Heart right ventricle (tissue), 16 donors: ENCODE measurements at regions not wholly inside any gene's neighbourhood (a gene's known extent, or its start where the extent isn't known, plus 50 kb on each side); places are given as distances from the start of the nearest gene placed in this dataset.
"Not testable (repeated sequence)": the region's sequence is repeated elsewhere in the genome, so short reads cannot be mapped to it uniquely, and the experiment has no call there.

Experiments
- ATAC-seq, 8 donors: fragments of 200-7000 bp; cut with Tn5 transposase; one replicate each; pipeline ENCODE4 v1.9.1; 2020; ENCODE audit warnings: mild to moderate bottlenecking in 8 of 8, moderate library complexity in 8 of 8, moderate number of reproducible peaks in 1 of 8
- DNase-seq, 2 donors: peaks; one replicate each; pipeline ENCODE4 v3.0.0-alpha.2; 2020
- H3K27ac ChIP-seq, 10 donors: fragments of 200-600 bp; sonication (generic) in 2 of 10; one replicate each; pipeline versions ENCODE4 v1.5.0 to v1.8.0; 2020 to 2022; ENCODE audit warnings: mild to moderate bottlenecking in 3 of 10
- H3K27me3 ChIP-seq, 7 donors: fragments of 200-600 bp; one replicate each; pipeline ENCODE4 v1.8.0; 2021 to 2022; ENCODE audit warnings: mild to moderate bottlenecking in 2 of 7
- H3K36me3 ChIP-seq, 9 donors: fragments of 200-600 bp; sonication (generic) in 1 of 9; one replicate each; pipeline versions ENCODE4 v1.5.0 to v1.8.0; 2020 to 2022; ENCODE audit warnings: mild to moderate bottlenecking in 2 of 9
- H3K4me1 ChIP-seq, 9 donors: fragments of 200-600 bp; sonication (generic) in 1 of 9; one replicate each; pipeline versions ENCODE4 v1.5.0 to v1.8.0; 2020 to 2022; ENCODE audit warnings: mild to moderate bottlenecking in 4 of 9
- H3K4me3 ChIP-seq, 10 donors: fragments of 200-600 bp; sonication (generic) in 2 of 10; one replicate each; pipeline versions ENCODE4 v1.5.0 to v1.8.0; 2020 to 2022; ENCODE audit warnings: mild to moderate bottlenecking in 7 of 10, moderate library complexity in 2 of 10
- H3K9me3 ChIP-seq, 11 donors: fragments of 200-600 bp in 10 of 11; sonication (generic) in 2 of 11; one replicate each; pipeline versions ENCODE4 v1.5.0 to v1.8.0; 2013 to 2022; ENCODE audit warnings: mild to moderate bottlenecking in 2 of 11, control low read depth in 1 of 11, moderate library complexity in 1 of 11
- CTCF ChIP-seq, 9 donors: fragments of 200-600 bp; sonication (generic) in 2 of 9; IDR thresholded peaks; one replicate each; pipeline versions ENCODE4 v1.5.0 to v1.8.0; 2021 to 2022; ENCODE audit warnings: antibody characterized with exemption in 9 of 9, mild to moderate bottlenecking in 5 of 9, moderate library complexity in 1 of 9
- WGBS, 2 donors: extraction: QIAGEN DNeasy Blood & Tissue Kit; methylation state at CpG; one replicate each; pipeline ENCODE4 v1.1.7; 2013; ENCODE audit warnings: inconsistent platforms in 1 of 2; 5-methylcytosine and 5-hydroxymethylcytosine counted together
- intact Hi-C, 10 donors: fragments of 100-400 bp; cut with DNase I; formaldehyde crosslinking; loops; one replicate each; pipeline versions ENCODE4 v1.11.1 to v1.14.2; 2022
- donor health status: Arrhythmogenic right ventricular cardiomyopathy.
- donor health status: ischemic (EF 13 %, LVEDD 7.1; RV severe dilation, severe dysfunction).
- donor health status: healthy with polysubstance abuse.
- donor health status: DM: no; HTN: yes; CAD: no.
- donor health status: DM: no; HTN: no; CAD: no.
- donor health status: ischemic (EF 25% LVEDD 6.9; RV normal size, moderate dysfunction).
- donor health status: ischemic (EF 25% LVEDD 5.7; RV mildly dilated, moderate dysfunction).
- donor health status: healthy.
- donor health status: DM: yes; HTN: yes; CAD: no.
- donor health status: Ischemic cardiomyopathy.
- donor health status: ischemic (EF 35%, LVEDD 5.7; RV mildly dilated, moderate dysfunction).
- donor health status: nonischemic (EF 11% LVEDD 7.7; RV severe dilation, severe dysfunction).
- donor health status: DM: yes; HTN: yes; CAD: no.
- donor health status: PGD.
- donor health status: ischemic (EF 29% LVEDD 5.4; RV normal size, mild dysfunction).
- donor health status: nonischemic (EF 23%, LVEDD 6.1; RV moderate dilation, normal function).

DNA sequence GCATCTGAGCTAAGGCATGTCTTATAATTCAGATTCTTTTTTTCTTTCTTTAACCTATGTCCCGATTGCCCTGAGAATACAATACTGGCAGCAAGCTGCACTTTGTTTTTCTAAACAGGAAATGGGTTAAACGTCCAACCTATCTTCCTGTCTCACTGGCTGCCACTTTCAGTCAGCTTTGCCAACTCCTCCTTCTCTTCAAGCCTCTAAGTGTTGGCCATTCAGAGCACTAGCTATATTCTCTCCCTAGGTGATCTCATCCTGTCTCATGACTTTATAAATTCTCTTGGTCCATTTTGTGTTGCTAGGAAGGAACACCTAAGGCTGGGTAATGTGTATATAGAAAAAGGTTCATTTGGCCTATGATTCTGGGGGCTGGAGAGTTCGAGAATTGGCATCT lies 109.5 kb upstream of the TSC22D1 start:
- Histone ChIP-seq H3K4me3 (no peak overlapping the region), H3K4me1 (peaks cover 0 to 24% (median 5%) of the 10 kb centered on the region in 9 donors), H3K27ac (no peak overlapping the region), H3K36me3 (no peaks in the 10 kb centered on the region), H3K27me3 (no peaks in the 10 kb centered on the region), H3K9me3 (peaks cover 0 to 10% (median 0%) of the 10 kb centered on the region in 11 donors)
- intact Hi-C loops: no loop called here
- DNase-seq (no peak), ATAC-seq (no peak)
- WGBS, 2 donors: 52 to 67% methylated on average over 3 of the region's 3 CpGs
- TF ChIP-seq CTCF (IDR thresholded peaks at IDR 0.05): no peak

DNA sequence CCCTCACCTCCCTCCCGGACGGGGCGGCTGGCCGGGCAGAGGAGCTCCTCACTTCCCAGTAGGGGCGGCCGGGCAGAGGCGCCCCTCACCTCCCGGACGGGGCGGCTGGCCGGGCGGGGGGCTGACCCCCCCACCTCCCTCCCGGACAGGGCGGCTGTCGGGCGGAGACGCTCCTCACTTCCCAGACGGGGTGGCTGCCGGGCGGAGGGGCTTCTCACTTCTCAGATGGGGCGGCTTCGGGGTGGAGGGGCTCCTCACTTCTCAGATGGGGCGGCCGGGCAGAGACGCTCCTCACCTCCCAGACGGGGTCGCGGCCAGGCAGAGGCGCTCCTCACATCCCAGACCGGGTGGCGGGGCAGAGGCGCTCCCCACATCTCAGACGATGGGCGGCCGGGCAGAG lies 106.3 kb upstream of the TSC22D1 start:
- H3K36me3 ChIP-seq, H3K27ac ChIP-seq, H3K27me3 ChIP-seq, ATAC-seq, intact Hi-C loops, H3K4me1 ChIP-seq, H3K4me3 ChIP-seq, H3K9me3 ChIP-seq, DNase-seq: not testable (repeated sequence)
- 96 to 99% methylated on average over 20 to 27 of the region's 35 CpGs for WGBS, 2 donors

DNA sequence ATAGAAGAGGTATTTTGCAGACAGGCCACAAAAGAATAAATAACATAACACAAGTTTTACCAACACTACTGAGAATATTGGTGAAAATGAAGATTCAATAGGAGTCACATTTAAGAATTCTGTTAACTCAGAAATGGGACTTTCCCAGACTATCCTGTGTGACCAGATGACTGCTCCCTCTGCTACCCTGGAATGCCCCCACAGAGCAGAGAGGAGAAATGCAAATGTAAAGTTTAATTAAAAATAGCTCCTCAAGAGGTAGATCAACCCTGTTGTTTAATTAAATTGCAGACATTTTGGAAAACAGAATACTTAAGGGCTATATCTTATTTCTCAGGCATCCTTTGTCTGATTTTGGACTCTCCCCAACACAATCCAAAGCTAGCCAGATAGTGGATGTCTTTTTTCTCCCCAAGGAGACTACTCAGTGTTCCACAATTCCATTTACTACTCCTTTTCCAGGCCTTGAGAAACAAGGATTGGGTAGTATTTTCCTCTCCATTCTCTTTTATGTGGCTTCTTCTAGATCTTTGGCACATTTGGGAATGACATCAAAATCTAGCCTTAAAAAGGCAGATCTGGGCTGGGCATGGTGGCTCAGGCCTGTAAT lies 104.7 kb upstream of the TSC22D1 start:
- H3K4me3 ChIP-seq: no peak overlapping the region
- intact Hi-C loops: no loop called here
- DNase-seq (no peak), ATAC-seq (no peak)
- H3K36me3 ChIP-seq: no peaks in the 10 kb centered on the region
- H3K9me3 ChIP-seq: peaks cover 0 to 4% (median 0%) of the 10 kb centered on the region in 11 donors
- no peaks in the 10 kb centered on the region for H3K27me3 ChIP-seq
- H3K27ac ChIP-seq: no peak overlapping the region
- no peak for TF ChIP-seq CTCF (IDR thresholded peaks at IDR 0.05)
- peaks cover 0 to 6% (median 0%) of the 10 kb centered on the region in 9 donors for H3K4me1 ChIP-seq

GRCh38 chr13:44679597-44679996 lies 103.5 kb upstream of the TSC22D1 start:
- DNase-seq: no peak
- H3K36me3 ChIP-seq: no peaks in the 10 kb centered on the region
- no peak for ATAC-seq
- TF ChIP-seq CTCF (IDR thresholded peaks at IDR 0.05): no peak
- no peak overlapping the region for H3K4me3 ChIP-seq
- no peak overlapping the region for H3K27ac ChIP-seq
- intact Hi-C loops: no loop called here
- no peaks in the 10 kb centered on the region for H3K4me1 ChIP-seq
- H3K9me3 ChIP-seq: no peaks in the 10 kb centered on the region
- 70 to 74% methylated on average over 4 of the region's 4 CpGs for WGBS, 2 donors
- no peaks in the 10 kb centered on the region for H3K27me3 ChIP-seq

DNA sequence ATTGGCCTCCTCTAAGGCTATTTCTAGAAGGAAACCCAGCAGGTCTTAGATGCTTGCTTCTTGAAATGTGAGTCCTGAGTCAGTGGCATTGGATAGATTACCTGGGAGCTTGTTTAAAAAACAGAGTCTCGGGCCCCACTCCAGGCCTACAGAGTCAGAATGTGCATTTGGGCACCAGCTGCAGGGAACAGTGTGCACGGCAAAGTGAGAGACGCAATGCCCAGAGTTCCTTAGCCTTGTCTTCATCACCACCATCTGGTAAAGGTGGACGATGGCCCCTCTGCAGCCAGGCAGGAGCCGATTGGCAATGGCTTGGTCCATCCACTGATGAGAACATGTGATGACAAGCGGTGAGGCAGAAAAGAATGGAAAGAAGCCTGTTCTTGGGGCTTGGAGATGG lies 102.1 kb upstream of the TSC22D1 start:
- Histone ChIP-seq H3K4me1 (no peaks in the 10 kb centered on the region), H3K4me3 (no peak overlapping the region), H3K36me3 (no peaks in the 10 kb centered on the region), H3K27me3 (no peaks in the 10 kb centered on the region), H3K27ac (no peak overlapping the region), H3K9me3 (no peaks in the 10 kb centered on the region)
- no peak for ATAC-seq
- no peak for TF ChIP-seq CTCF (IDR thresholded peaks at IDR 0.05)
- DNase-seq: no peak
- intact Hi-C loops: no loop called here
- WGBS, 2 donors: 93 to 95% methylated on average over 6 of the region's 6 CpGs
